ENCODE measurements at regions not wholly inside any gene's neighbourhood (a gene's known extent, or its start where the extent isn't known, plus 50 kb on each side); places are given as distances from the start of the nearest gene placed in this dataset.

- no peak for DNase-seq (ENCODE audit: low spot score)
- CTCF ChIA-PET: no interaction called here
- no peak overlapping the region for H3K27ac ChIP-seq
- POLR2A ChIA-PET (ENCODE audit: low non-redundant PET): no interaction called here
- no peak for TF ChIP-seq CTCF (conservative IDR thresholded peaks at IDR 0.05; ENCODE audit: low read depth)
Measured at GRCh38 chr4:151864068-151864467, 103.3 kb upstream of the GATB start.

- ChIA-PET POLR2A (ENCODE audit: low non-redundant PET) (no interaction called here), CTCF (interaction anchor here (0.6 kb wide), 1 partner anchor 413 kb away, joined by 4 read pairs; no protein-coding TSS in a partner anchor)
- no peak overlapping the region for H3K27ac ChIP-seq
- DNase-seq (ENCODE audit: low spot score): peak; percentile 14
- no peak for TF ChIP-seq CTCF (conservative IDR thresholded peaks at IDR 0.05; ENCODE audit: low read depth)
Measured at GRCh38 chr4:151862766-151863165, 102.0 kb upstream of the GATB start.

- CTCF ChIA-PET: no interaction called here
- no peak for DNase-seq (ENCODE audit: low spot score)
- H3K27ac ChIP-seq: no peak overlapping the region
- TF ChIP-seq CTCF (conservative IDR thresholded peaks at IDR 0.05; ENCODE audit: low read depth): no peak
- POLR2A ChIA-PET (ENCODE audit: low non-redundant PET): no interaction called here
Measured at GRCh38 chr4:151860561-151861093, 99.8 kb upstream of the GATB start.

GRCh38 chr4:151859641-151860040 lies 98.8 kb upstream of the GATB start:
- no peak for TF ChIP-seq CTCF (conservative IDR thresholded peaks at IDR 0.05; ENCODE audit: low read depth)
- CTCF ChIA-PET: no interaction called here
- H3K27ac ChIP-seq: no peak overlapping the region
- no peak for DNase-seq (ENCODE audit: low spot score)
- POLR2A ChIA-PET (ENCODE audit: low non-redundant PET): no interaction called here

- H3K27ac ChIP-seq: no peak overlapping the region
- no peak for DNase-seq (ENCODE audit: low spot score)
- TF ChIP-seq CTCF (conservative IDR thresholded peaks at IDR 0.05; ENCODE audit: low read depth): no peak
- ChIA-PET CTCF (no interaction called here), POLR2A (ENCODE audit: low non-redundant PET) (no interaction called here)
Measured at GRCh38 chr4:151858356-151858755, 97.5 kb upstream of the GATB start.

GRCh38 chr4:151857368-151857767 lies 96.6 kb upstream of the GATB start:
- H3K27ac ChIP-seq: no peak overlapping the region
- DNase-seq (ENCODE audit: low spot score): no peak
- TF ChIP-seq CTCF (conservative IDR thresholded peaks at IDR 0.05; ENCODE audit: low read depth): no peak
- ChIA-PET POLR2A (ENCODE audit: low non-redundant PET) (no interaction called here), CTCF (no interaction called here)

- CTCF ChIA-PET: interaction anchor here (1.1 kb wide), 1 partner anchor 739 kb away, joined by 3 read pairs; no protein-coding TSS in a partner anchor
- no peak for DNase-seq (ENCODE audit: low spot score)
- POLR2A ChIA-PET (ENCODE audit: low non-redundant PET): no interaction called here
Measured at GRCh38 chr4:151855747-151856146, 94.9 kb upstream of the GATB start.

More at GRCh38 chr4:151855747-151856146, 94.9 kb upstream of the GATB start:
- no peak overlapping the region for H3K27ac ChIP-seq
- no peak for TF ChIP-seq CTCF (conservative IDR thresholded peaks at IDR 0.05; ENCODE audit: low read depth)
